Neural progenitor cell (in vitro differentiated cells): ENCODE measurements at regions not wholly inside any gene's neighbourhood (a gene's known extent, or its start where the extent isn't known, plus 50 kb on each side); places are given as distances from the start of the nearest gene placed in this dataset.

Experiments used
- EZH2 ChIP-seq: fragments of 200-600 bp; sonication (generic); IDR thresholded peaks from 2 replicates; pipeline ENCODE4 v1.6.1; 2017; ENCODE audit warnings: antibody characterized with exemption, mild to moderate bottlenecking, moderate library complexity
- TF ChIP-seq, protein P1 (sequence below): fragments of 200-600 bp; sonication (generic); IDR thresholded peaks from 2 replicates; pipeline ENCODE4 v1.5.1; 2017; ENCODE audit warnings: antibody characterized with exemption, mild to moderate bottlenecking

DNA sequence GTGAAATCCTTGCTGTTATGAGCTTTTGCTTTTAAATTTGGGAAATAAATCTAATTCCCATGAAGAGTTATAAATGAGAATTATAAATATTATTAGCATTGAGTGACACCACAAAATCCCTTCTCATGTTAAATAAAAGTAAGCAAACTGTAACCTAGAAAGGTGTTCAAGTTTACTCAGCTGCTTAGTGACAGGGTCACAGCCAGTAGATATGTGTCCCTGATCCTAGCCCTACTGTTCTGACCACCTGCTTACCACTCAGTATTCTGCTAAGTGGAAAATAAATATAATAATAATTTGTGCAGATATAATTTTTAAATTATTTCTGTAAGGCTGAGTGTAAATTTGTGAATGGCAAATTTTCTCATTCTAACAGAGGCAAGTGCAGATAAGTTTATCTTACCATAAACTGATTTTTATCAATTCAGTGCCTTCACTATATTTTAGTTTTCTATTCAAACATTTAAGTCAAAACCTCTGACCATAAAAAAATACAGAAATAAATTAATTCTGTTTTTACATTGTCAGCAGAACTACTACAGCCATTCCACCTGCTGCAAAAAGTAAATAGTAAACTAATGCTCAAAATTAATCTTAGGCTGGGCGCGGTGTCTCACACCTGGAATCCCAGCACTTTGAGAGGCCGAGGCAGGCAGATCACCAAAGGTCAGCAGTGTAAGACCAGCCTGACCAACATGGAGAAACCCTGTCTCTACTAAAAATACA lies 118.2 kb downstream of the TENT5A start:
- TF ChIP-seq, protein P1, sequence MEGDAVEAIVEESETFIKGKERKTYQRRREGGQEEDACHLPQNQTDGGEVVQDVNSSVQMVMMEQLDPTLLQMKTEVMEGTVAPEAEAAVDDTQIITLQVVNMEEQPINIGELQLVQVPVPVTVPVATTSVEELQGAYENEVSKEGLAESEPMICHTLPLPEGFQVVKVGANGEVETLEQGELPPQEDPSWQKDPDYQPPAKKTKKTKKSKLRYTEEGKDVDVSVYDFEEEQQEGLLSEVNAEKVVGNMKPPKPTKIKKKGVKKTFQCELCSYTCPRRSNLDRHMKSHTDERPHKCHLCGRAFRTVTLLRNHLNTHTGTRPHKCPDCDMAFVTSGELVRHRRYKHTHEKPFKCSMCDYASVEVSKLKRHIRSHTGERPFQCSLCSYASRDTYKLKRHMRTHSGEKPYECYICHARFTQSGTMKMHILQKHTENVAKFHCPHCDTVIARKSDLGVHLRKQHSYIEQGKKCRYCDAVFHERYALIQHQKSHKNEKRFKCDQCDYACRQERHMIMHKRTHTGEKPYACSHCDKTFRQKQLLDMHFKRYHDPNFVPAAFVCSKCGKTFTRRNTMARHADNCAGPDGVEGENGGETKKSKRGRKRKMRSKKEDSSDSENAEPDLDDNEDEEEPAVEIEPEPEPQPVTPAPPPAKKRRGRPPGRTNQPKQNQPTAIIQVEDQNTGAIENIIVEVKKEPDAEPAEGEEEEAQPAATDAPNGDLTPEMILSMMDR: no peak
- TF ChIP-seq EZH2: no peak
